Loucy (cell line): ENCODE measurements at regions not wholly inside any gene's neighbourhood (a gene's known extent, or its start where the extent isn't known, plus 50 kb on each side); places are given as distances from the start of the nearest gene placed in this dataset.
"Not testable (repeated sequence)": the region's sequence is repeated elsewhere in the genome, so short reads cannot be mapped to it uniquely, and the experiment has no call there.

ENCODE experiments used
- H2AFZ ChIP-seq: fragments of 200-600 bp; sonication (generic); 2 replicates; pipeline ENCODE4 v1.6.0; 2016; ENCODE audit warnings: antibody characterized with exemption, mild to moderate bottlenecking, low read length, moderate library complexity
- H3F3A ChIP-seq: fragments of 200-600 bp; 2 replicates; pipeline ENCODE4 v1.6.0; 2016; ENCODE audit warnings: antibody characterized with exemption, low read depth, mild to moderate bottlenecking
- H3K27me3 ChIP-seq: fragments of 200-600 bp; sonication (generic); 2 replicates; pipeline ENCODE4 v1.6.1; 2014; ENCODE audit warnings: low read length, mild to moderate bottlenecking; ENCODE audit not compliant: insufficient read depth, poor library complexity, severe bottlenecking
- H3K36me3 ChIP-seq: fragments of 200-600 bp; sonication (generic); 2 replicates; pipeline ENCODE4 v1.6.1; 2016; ENCODE audit warnings: low read length; ENCODE audit not compliant: insufficient read depth
- H3K4me1 ChIP-seq: fragments of 200-600 bp; sonication (generic); 2 replicates; pipeline ENCODE4 v1.5.1; 2014; ENCODE audit warnings: low read length, mild to moderate bottlenecking; ENCODE audit not compliant: insufficient read depth, poor library complexity, severe bottlenecking
- H3K4me2 ChIP-seq: fragments of 200-600 bp; sonication (generic); 2 replicates; pipeline ENCODE4 v1.6.0; 2014; ENCODE audit warnings: antibody characterized with exemption, low read length, low read depth, mild to moderate bottlenecking; ENCODE audit not compliant: poor library complexity, severe bottlenecking
- H3K4me3 ChIP-seq: fragments of 200-600 bp; sonication (generic); 2 replicates; pipeline ENCODE4 v1.5.1; 2014; ENCODE audit warnings: low read length, mild to moderate bottlenecking, mixed read lengths; ENCODE audit not compliant: poor library complexity, severe bottlenecking
- H3K79me2 ChIP-seq: fragments of 200-600 bp; sonication (generic); 2 replicates; pipeline ENCODE4 v1.6.1; 2014; ENCODE audit warnings: low read length; ENCODE audit not compliant: insufficient read depth
- H3K9ac ChIP-seq: fragments of 200-600 bp; sonication (generic); 2 replicates; pipeline ENCODE4 v1.6.0; 2014; ENCODE audit warnings: mild to moderate bottlenecking, low read depth, low read length, moderate library complexity; ENCODE audit not compliant: poor library complexity, severe bottlenecking
- H3K9me2 ChIP-seq: fragments of 200-600 bp; sonication (generic); replicated peaks from 2 replicates; pipeline ENCODE4 v1.6.1; 2016; ENCODE audit warnings: low read depth, low read length, mixed read lengths
- H3K9me3 ChIP-seq: fragments of 200-600 bp; sonication (generic); 2 replicates; pipeline ENCODE4 v1.6.1; 2014; ENCODE audit warnings: mild to moderate bottlenecking, antibody characterized with exemption, low read length, low read depth; ENCODE audit not compliant: insufficient read depth
- H4K20me1 ChIP-seq: fragments of 200-600 bp; sonication (generic); 2 replicates; pipeline ENCODE4 v1.6.0; 2014; ENCODE audit warnings: antibody characterized with exemption, low read length, mild to moderate bottlenecking; ENCODE audit not compliant: insufficient read depth, poor library complexity, severe bottlenecking
- CTCF ChIP-seq: fragments of 200-600 bp; sonication (generic); conservative IDR thresholded peaks from 2 replicates; pipeline ENCODE4 v1.5.1; 2014; ENCODE audit warnings: mild to moderate bottlenecking, antibody characterized with exemption, low read length
- EZH2phosphoT487 ChIP-seq: fragments of 200-600 bp; IDR thresholded peaks from 2 replicates; pipeline ENCODE4 v1.6.1; 2018; ENCODE audit warnings: antibody characterized with exemption, mild to moderate bottlenecking, moderate library complexity, borderline replicate concordance

GRCh38 chr2:59752071-59752470 is 801.4 kb downstream of the BCL11A start:
- H2AFZ ChIP-seq = no peak overlapping the region
- no peaks in the 10 kb centered on the region for H3K36me3 ChIP-seq
- no peak overlapping the region for H3K9ac ChIP-seq
- no peak overlapping the region for H3K4me3 ChIP-seq
- no peaks in the 10 kb centered on the region for H3K4me1 ChIP-seq
- no peaks in the 10 kb centered on the region for H4K20me1 ChIP-seq
- H3F3A ChIP-seq = no peaks in the 10 kb centered on the region
- no peaks in the 10 kb centered on the region for H3K27me3 ChIP-seq
- no peak overlapping the region for H3K4me2 ChIP-seq
- no peaks in the 10 kb centered on the region for H3K79me2 ChIP-seq
- TF ChIP-seq CTCF (no peak), EZH2phosphoT487 (no peak)
- no peaks in the 10 kb centered on the region for H3K9me3 ChIP-seq
- no peaks in the 10 kb centered on the region for H3K9me2 ChIP-seq

- H2AFZ ChIP-seq, H3K4me2 ChIP-seq, H3K9me3 ChIP-seq, H4K20me1 ChIP-seq, H3F3A ChIP-seq, H3K9me2 ChIP-seq, H3K4me1 ChIP-seq, H3K27me3 ChIP-seq, H3K79me2 ChIP-seq, H3K4me3 ChIP-seq, H3K36me3 ChIP-seq, H3K9ac ChIP-seq: not testable (repeated sequence)
Observed at GRCh38 chr2:59751214-59751613, 802.2 kb downstream of the BCL11A start.

GRCh38 chr2:59746291-59746690 is 807.2 kb downstream of the BCL11A start:
- Histone ChIP-seq H3K4me1 (no peaks in the 10 kb centered on the region), H3K9me2 (0 out of 2 replicates have a peak, but pooled peaks cover 5% of the 10 kb centered on the region), H3K4me3 (no peak overlapping the region), H3K27me3 (no peaks in the 10 kb centered on the region), H3K36me3 (no peaks in the 10 kb centered on the region), H3K9me3 (no peaks in the 10 kb centered on the region), H3F3A (no peaks in the 10 kb centered on the region), H3K4me2 (no peak overlapping the region), H2AFZ (no peak overlapping the region), H3K9ac (no peak overlapping the region), H3K79me2 (no peaks in the 10 kb centered on the region), H4K20me1 (no peaks in the 10 kb centered on the region)
- TF ChIP-seq EZH2phosphoT487 = no peak
- TF ChIP-seq CTCF = no peak

- TF ChIP-seq CTCF (no peak), EZH2phosphoT487 (no peak)
- H2AFZ ChIP-seq = no peak overlapping the region
- no peak overlapping the region for H3K4me2 ChIP-seq
Observed at GRCh38 chr2:59745085-59745484, 808.4 kb downstream of the BCL11A start.

More at GRCh38 chr2:59745085-59745484, 808.4 kb downstream of the BCL11A start:
- Histone ChIP-seq H3K79me2 (no peaks in the 10 kb centered on the region), H3K27me3 (no peaks in the 10 kb centered on the region), H3K9me3 (no peaks in the 10 kb centered on the region), H3K4me3 (no peak overlapping the region), H3K9ac (no peak overlapping the region), H3K4me1 (no peaks in the 10 kb centered on the region), H4K20me1 (no peaks in the 10 kb centered on the region), H3K9me2 (0 out of 2 replicates have a peak, but pooled peaks cover 5% of the 10 kb centered on the region), H3F3A (no peaks in the 10 kb centered on the region), H3K36me3 (no peaks in the 10 kb centered on the region)
